Karpas-422 (cell line): ENCODE measurements at regions not wholly inside any gene's neighbourhood (a gene's known extent, or its start where the extent isn't known, plus 50 kb on each side); places are given as distances from the start of the nearest gene placed in this dataset.

Experiments
- DNase-seq: peaks from one replicate; pipeline ENCODE4 v3.0.0-alpha.2; 2015
- H2AFZ ChIP-seq: fragments of 200-600 bp; sonication (generic); 2 replicates; pipeline ENCODE4 v1.6.1; 2014; ENCODE audit warnings: antibody characterized with exemption, low read length, mixed read lengths
- H3K27ac ChIP-seq: fragments of 200-600 bp; sonication (generic); 2 replicates; pipeline ENCODE4 v1.5.1; 2014; ENCODE audit warnings: mild to moderate bottlenecking, low read length, moderate library complexity
- H3K27me3 ChIP-seq: fragments of 200-600 bp; sonication (generic); 2 replicates; pipeline ENCODE4 v1.6.1; 2014; ENCODE audit warnings: low read length, mixed read lengths
- H3K36me3 ChIP-seq: fragments of 200-600 bp; sonication (generic); 2 replicates; pipeline ENCODE4 v1.6.1; 2014; ENCODE audit warnings: low read length, mixed read lengths; ENCODE audit not compliant: insufficient read depth
- H3K4me1 ChIP-seq: fragments of 200-600 bp; sonication (generic); 2 replicates; pipeline ENCODE4 v1.6.1; 2014; ENCODE audit warnings: mild to moderate bottlenecking, low read length, mixed read lengths
- H3K4me2 ChIP-seq: fragments of 200-600 bp; sonication (generic); 2 replicates; pipeline ENCODE4 v1.6.1; 2014; ENCODE audit warnings: low read length, low read depth, mild to moderate bottlenecking; ENCODE audit not compliant: poor library complexity, severe bottlenecking
- H3K4me3 ChIP-seq: fragments of 200-600 bp; sonication (generic); 2 replicates; pipeline ENCODE4 v1.5.1; 2014; ENCODE audit warnings: mild to moderate bottlenecking, antibody characterized with exemption, low read length, mixed read lengths
- H3K79me2 ChIP-seq: fragments of 200-600 bp; sonication (generic); 2 replicates; pipeline ENCODE4 v1.6.1; 2014; ENCODE audit warnings: mild to moderate bottlenecking, low read length, mixed read lengths
- H3K9ac ChIP-seq: fragments of 200-600 bp; sonication (generic); 2 replicates; pipeline ENCODE4 v1.6.0; 2014; ENCODE audit warnings: low read length
- H3K9me2 ChIP-seq: fragments of 200-600 bp; sonication (generic), shearing (Covaris generic); replicated peaks from 2 replicates; pipeline ENCODE4 v1.6.0; 2014; ENCODE audit warnings: mild to moderate bottlenecking, low read length, moderate library complexity; ENCODE audit not compliant: insufficient read depth
- H3K9me3 ChIP-seq: fragments of 300-700, 200-600 bp; sonication (generic); 2 replicates; pipeline ENCODE4 v1.6.1; 2014; ENCODE audit warnings: low read length, mixed read lengths
- H4K20me1 ChIP-seq: fragments of 200-600 bp; sonication (generic); 2 replicates; pipeline ENCODE4 v1.6.1; 2014; ENCODE audit warnings: mild to moderate bottlenecking, antibody characterized with exemption, low read length, low read depth; ENCODE audit not compliant: insufficient read depth

- H3K27ac ChIP-seq = no peak overlapping the region
- no peak for DNase-seq
- no peaks in the 10 kb centered on the region for H3K36me3 ChIP-seq
- H2AFZ ChIP-seq = no peak overlapping the region
- H3K4me2 ChIP-seq = no peak overlapping the region
- no peaks in the 10 kb centered on the region for H3K79me2 ChIP-seq
- H3K9ac ChIP-seq = no peak overlapping the region
- no peaks in the 10 kb centered on the region for H3K9me3 ChIP-seq
- H4K20me1 ChIP-seq = no peaks in the 10 kb centered on the region
- H3K9me2 ChIP-seq = no peaks in the 10 kb centered on the region
- no peaks in the 10 kb centered on the region for H3K27me3 ChIP-seq
- no peak overlapping the region for H3K4me3 ChIP-seq
- no peaks in the 10 kb centered on the region for H3K4me1 ChIP-seq
These were observed 295.5 kb upstream of the KAZN start for GRCh38 chr1:14303011-14303410.

DNA sequence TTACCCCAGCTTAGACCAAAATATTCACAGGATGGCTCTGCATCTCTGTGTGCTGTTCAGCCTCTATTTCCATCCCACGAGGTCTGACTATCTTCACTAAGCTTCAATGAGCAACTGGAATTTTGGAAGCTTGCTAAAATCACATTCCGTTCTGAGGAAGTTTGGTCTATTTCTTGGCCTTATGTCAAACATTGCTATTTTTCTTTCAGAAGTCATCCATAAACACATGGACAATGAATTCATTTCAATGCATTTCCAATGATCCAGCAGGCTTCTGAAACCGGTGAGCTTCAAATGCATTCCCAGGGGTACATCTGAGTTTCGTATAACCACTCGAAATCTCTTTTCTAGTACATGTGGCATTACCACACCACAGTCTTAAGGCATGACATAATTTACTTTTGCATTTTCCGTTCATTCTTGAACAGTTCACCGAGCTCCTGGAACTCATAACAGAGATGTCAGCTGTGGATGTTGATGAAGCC is 294.1 kb upstream of the KAZN start:
- Histone ChIP-seq H3K27ac (no peak overlapping the region), H3K27me3 (no peaks in the 10 kb centered on the region), H2AFZ (no peak overlapping the region), H3K4me1 (no peaks in the 10 kb centered on the region), H3K4me3 (no peak overlapping the region), H3K9me3 (no peaks in the 10 kb centered on the region), H3K4me2 (no peak overlapping the region), H4K20me1 (no peaks in the 10 kb centered on the region), H3K9me2 (no peaks in the 10 kb centered on the region), H3K79me2 (no peaks in the 10 kb centered on the region), H3K36me3 (no peaks in the 10 kb centered on the region), H3K9ac (no peak overlapping the region)
- no peak for DNase-seq

- Histone ChIP-seq H3K9ac (no peak overlapping the region), H4K20me1 (no peaks in the 10 kb centered on the region), H3K9me2 (no peaks in the 10 kb centered on the region), H3K9me3 (no peaks in the 10 kb centered on the region), H3K4me2 (no peak overlapping the region), H3K27me3 (no peaks in the 10 kb centered on the region), H2AFZ (no peak overlapping the region), H3K27ac (no peak overlapping the region), H3K36me3 (peaks cover 5% of the 10 kb centered on the region; the same call in 1 of the 2 replicates), H3K79me2 (no peaks in the 10 kb centered on the region), H3K4me3 (no peak overlapping the region), H3K4me1 (no peaks in the 10 kb centered on the region)
- no peak for DNase-seq
These were observed 290.0 kb upstream of the KAZN start for GRCh38 chr1:14308460-14308859.

DNA sequence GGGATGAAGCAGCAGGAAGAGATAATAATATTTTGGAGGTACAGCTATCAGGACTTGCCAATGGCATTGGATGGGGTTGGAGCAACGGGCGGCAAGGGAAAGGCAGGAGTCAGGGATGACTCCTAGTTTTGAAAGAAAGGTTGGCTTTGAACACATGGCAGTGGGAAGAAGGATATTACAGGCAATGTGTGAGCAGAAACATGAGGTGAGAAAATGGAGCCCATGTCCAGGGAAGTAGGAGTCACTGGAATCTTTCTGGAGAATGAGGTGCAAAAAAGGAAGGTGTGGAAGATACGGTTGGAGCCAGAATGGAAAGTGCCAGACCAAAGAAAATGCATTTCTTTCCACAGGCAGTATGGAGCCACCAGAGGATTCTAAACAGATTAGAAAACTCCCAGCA is 288.5 kb upstream of the KAZN start:
- H2AFZ ChIP-seq = no peak overlapping the region
- peaks cover 5% of the 10 kb centered on the region; the same call in 1 of the 2 replicates for H3K36me3 ChIP-seq
- H4K20me1 ChIP-seq = no peaks in the 10 kb centered on the region
- no peaks in the 10 kb centered on the region for H3K4me1 ChIP-seq
- H3K79me2 ChIP-seq = no peaks in the 10 kb centered on the region
- H3K4me3 ChIP-seq = no peak overlapping the region
- H3K27ac ChIP-seq = no peak overlapping the region
- DNase-seq = no peak
- no peaks in the 10 kb centered on the region for H3K9me2 ChIP-seq
- no peaks in the 10 kb centered on the region for H3K9me3 ChIP-seq
- H3K27me3 ChIP-seq = no peaks in the 10 kb centered on the region
- H3K4me2 ChIP-seq = no peak overlapping the region
- H3K9ac ChIP-seq = no peak overlapping the region

DNA sequence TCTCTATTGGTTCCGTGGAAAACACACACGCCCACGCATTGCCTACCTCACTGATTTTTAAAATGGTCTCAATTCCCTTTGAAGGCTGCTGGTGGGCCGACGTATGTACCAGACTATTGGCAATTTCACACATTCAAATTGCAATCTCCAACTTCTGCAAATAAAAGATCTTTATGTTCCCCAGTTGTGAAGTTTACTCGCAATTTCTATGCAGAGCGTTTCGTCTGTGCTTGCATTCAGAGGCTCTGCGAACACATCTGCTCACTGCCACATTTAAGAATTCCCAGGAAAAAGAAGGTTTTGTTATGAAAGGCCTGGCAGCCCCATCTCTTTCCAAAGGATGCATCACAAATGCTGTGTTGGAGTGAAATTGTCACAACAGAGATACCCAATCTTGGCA is 288.0 kb upstream of the KAZN start:
- Histone ChIP-seq H3K9me2 (no peaks in the 10 kb centered on the region), H4K20me1 (no peaks in the 10 kb centered on the region), H3K4me1 (no peaks in the 10 kb centered on the region), H3K27ac (no peak overlapping the region), H3K4me3 (no peak overlapping the region), H3K9me3 (no peaks in the 10 kb centered on the region), H3K4me2 (no peak overlapping the region), H3K27me3 (no peaks in the 10 kb centered on the region), H2AFZ (no peak overlapping the region), H3K9ac (no peak overlapping the region), H3K36me3 (peaks cover 5% of the 10 kb centered on the region; the same call in 1 of the 2 replicates), H3K79me2 (no peaks in the 10 kb centered on the region)
- no peak for DNase-seq

GRCh38 chr1:14313731-14314431 is 284.6 kb upstream of the KAZN start:
- Histone ChIP-seq H3K27ac (no peak overlapping the region), H4K20me1 (no peaks in the 10 kb centered on the region), H3K79me2 (no peaks in the 10 kb centered on the region), H3K9me2 (no peaks in the 10 kb centered on the region), H3K36me3 (peaks cover 5% of the 10 kb centered on the region; the same call in 1 of the 2 replicates), H3K27me3 (no peaks in the 10 kb centered on the region), H3K4me3 (no peak overlapping the region), H3K4me1 (no peaks in the 10 kb centered on the region), H3K4me2 (no peak overlapping the region), H3K9ac (no peak overlapping the region), H3K9me3 (no peaks in the 10 kb centered on the region), H2AFZ (no peak overlapping the region)
- DNase-seq = no peak

DNA sequence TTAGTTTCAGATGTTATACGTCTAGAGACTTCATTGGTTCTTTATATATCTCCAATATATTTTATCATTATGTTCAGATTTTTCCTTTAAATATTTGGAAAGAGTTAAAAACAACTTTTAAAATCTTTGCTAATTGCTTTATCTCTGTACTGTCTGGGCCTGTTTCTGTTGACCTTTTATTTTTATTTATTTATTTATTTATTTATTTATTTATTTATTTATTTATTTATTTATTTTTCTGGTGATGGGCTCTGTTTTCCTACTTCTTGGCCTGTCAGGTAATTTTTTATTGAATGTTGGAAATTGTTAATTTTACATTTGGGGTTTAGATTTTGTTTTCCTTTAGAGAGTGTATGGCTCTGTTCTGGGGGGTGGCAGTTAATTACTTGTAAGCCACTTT is 279.7 kb upstream of the KAZN start:
- H3K9me3 ChIP-seq = no peaks in the 10 kb centered on the region
- no peak overlapping the region for H3K4me3 ChIP-seq
- DNase-seq = no peak
- no peaks in the 10 kb centered on the region for H3K9me2 ChIP-seq
- no peaks in the 10 kb centered on the region for H3K79me2 ChIP-seq
- no peak overlapping the region for H3K27ac ChIP-seq
- H3K4me1 ChIP-seq = peaks cover 4% of the 10 kb centered on the region; the same call in 1 of the 2 replicates
- H4K20me1 ChIP-seq = no peaks in the 10 kb centered on the region
- H3K9ac ChIP-seq = no peak overlapping the region
- no peaks in the 10 kb centered on the region for H3K36me3 ChIP-seq
- no peak overlapping the region for H3K4me2 ChIP-seq
- H2AFZ ChIP-seq = no peak overlapping the region
- peaks cover 3% of the 10 kb centered on the region; the same call in 1 of the 2 replicates for H3K27me3 ChIP-seq

DNA sequence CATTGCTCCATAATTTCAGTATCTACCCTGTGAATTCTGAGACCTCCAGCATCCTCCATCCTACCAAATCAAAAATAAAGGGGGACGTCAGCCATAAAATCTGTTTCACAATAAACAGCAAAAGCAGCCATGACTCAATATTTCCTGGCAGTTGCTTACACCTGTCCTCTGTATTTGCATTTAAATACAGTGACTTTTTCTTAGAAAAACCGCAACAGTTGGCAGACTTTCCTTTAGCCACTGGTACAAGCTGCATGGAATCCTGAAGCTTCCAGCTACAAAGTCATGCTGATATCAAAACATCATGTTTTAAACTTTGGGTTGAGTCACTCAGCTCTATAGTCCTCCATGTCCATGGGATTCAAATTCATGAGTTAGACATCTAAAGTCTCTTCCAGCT is 278.0 kb upstream of the KAZN start:
- peaks cover 3% of the 10 kb centered on the region; the same call in 1 of the 2 replicates for H3K27me3 ChIP-seq
- H3K9me2 ChIP-seq = no peaks in the 10 kb centered on the region
- no peaks in the 10 kb centered on the region for H4K20me1 ChIP-seq
- DNase-seq = no peak
- H3K4me1 ChIP-seq = peaks cover 4% of the 10 kb centered on the region; the same call in 1 of the 2 replicates
- no peak overlapping the region for H3K27ac ChIP-seq
- no peak overlapping the region for H3K4me2 ChIP-seq
- no peaks in the 10 kb centered on the region for H3K9me3 ChIP-seq
- no peaks in the 10 kb centered on the region for H3K79me2 ChIP-seq
- no peak overlapping the region for H2AFZ ChIP-seq
- no peak overlapping the region for H3K4me3 ChIP-seq
- H3K36me3 ChIP-seq = no peaks in the 10 kb centered on the region
- no peak overlapping the region for H3K9ac ChIP-seq
